HG03196 (cell line): ENCODE measurements at regions not wholly inside any gene's neighbourhood (a gene's known extent, or its start where the extent isn't known, plus 50 kb on each side); places are given as distances from the start of the nearest gene placed in this dataset.

ENCODE experiments used
- ATAC-seq: cut with Tn5 transposase; IDR thresholded peaks from one replicate; pipeline ENCODE4 v1.9.1; 2021; ENCODE audit not compliant: unreplicated experiment

DNA sequence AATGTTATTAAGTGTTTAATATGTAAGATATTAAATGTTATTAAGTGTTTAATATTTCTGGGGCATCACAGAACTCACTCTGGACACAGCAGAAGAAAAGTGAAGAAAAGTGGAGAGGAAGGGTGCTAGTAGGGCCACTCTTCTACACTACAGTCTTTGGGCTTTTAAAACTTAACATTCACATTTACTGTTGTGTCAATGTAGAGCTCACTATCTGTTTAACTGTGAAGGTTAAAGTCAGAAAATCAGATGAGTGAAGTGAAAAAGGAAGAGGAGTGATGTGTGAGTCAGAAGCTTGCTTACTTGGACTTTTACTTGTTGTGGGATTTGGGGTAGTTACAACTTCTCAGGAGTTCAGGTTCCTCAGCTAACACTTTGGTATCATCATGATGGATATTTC, 145.3 kb upstream of the DNAJC19 start:
- ATAC-seq, result no peak

- no peak for ATAC-seq
These were observed 144.3 kb upstream of the DNAJC19 start for GRCh38 chr3:181133832-181134231.

GRCh38 chr3:181105646-181106045, 116.1 kb upstream of the DNAJC19 start:
- no peak for ATAC-seq

- ATAC-seq, result no peak
These were observed 114.1 kb upstream of the DNAJC19 start for GRCh38 chr3:181103605-181104004.

DNA sequence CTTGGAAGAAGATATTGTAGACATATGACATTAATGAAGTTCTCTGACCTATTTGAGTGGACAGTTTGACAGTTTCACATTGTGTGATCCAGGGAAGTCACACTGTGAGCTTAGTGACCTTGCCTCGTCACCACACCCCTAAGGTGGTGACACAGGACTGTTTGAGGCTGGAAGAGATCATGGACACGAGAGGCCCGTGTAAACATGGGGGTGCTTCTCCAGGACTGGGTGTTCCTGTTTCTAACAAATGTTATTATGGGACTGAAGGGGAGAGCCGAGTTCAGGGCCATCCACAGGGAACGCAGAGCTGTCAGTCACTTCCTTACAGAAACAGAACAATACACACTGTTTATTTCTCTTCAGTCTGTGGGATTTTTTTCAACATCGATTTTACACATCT, 96.5 kb upstream of the DNAJC19 start:
- no peak for ATAC-seq

DNA sequence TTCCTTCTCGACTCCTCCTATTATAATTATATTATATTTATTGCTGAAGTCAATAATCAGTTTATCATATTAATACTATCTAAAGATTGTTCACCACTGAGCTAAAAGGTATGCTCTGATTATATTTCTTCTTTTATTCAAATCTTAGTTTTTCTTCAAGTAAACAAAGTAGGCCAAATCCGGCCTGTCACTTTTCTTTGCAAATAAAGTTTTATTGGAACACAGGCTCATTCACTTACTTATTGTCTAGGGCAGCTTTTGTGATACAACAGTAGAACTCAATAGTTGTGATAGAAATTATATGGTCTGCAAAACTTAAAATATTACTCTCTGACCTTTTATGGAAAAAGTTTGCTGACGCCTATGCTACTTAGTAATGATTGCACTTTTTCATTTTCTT, 92.4 kb upstream of the DNAJC19 start:
- ATAC-seq, result no peak

DNA sequence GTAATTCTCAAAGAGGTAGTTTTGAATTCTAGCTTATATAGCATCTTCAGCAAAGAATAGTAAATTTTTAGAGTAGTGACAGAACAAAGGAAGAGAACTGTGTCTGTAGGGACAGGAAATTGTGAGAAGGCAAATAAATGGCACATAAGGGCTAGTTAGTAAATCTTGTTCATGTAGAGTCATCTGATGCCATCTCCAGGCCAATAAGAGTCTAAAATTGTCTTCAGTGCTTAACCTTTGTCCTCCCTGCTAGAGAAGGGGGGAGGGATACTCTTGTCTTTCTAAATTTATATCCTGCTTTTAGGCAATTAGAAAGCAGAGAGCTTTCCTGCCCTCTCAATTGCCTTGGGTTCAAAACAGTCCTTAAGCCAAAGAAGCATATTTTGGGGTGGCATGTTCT, 87.0 kb upstream of the DNAJC19 start:
- ATAC-seq, result no peak

GRCh38 chr3:181075098-181075497, 85.6 kb upstream of the DNAJC19 start:
- ATAC-seq, result no peak

DNA sequence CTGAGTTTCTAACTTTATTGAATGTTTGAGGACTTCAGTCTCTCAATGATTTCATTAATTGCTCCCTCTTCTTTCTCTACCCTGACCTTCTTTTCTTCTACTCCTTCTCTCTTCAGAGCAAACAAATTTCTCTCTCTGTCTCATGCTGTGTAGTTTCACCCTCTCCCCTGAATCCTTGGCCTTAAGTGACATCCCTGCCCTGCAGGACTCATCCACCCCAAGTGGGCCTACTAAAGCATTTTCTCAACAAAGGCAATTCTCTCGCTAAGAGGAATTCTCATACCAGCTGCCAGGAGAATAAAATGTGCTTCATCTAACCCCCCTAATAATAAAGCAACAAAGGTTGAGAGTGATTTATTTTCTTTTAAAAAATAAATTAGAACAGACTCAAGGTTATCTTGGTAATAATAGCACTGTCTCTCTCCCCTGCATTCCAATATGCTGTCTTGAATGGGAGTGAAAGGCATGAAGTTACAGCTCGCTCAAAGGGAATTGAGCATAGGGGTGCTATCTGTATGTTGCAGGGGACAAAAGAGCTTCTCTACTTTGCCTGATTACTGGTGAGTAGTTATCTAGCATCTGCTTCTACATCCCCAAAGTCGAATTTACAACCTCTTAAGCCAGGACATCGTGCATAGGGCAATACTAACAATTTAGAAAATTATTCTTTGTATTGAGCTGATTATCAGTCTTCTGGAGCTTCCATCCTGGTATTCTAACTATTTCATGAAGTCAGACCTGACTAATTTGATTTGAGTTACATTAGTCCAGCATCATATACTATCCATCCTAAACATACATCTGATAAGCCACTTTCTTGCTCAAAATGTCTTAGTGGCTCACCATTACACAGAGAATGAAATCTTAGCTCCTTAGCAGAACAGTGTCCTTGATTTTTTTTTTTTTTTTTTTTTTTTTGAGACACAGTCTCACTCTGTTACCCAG, 76.9 kb upstream of the DNAJC19 start:
- no peak for ATAC-seq

GRCh38 chr3:181056136-181056732, 66.7 kb upstream of the DNAJC19 start:
- no peak for ATAC-seq

GRCh38 chr3:181054538-181054937, 65.0 kb upstream of the DNAJC19 start:
- no peak for ATAC-seq

DNA sequence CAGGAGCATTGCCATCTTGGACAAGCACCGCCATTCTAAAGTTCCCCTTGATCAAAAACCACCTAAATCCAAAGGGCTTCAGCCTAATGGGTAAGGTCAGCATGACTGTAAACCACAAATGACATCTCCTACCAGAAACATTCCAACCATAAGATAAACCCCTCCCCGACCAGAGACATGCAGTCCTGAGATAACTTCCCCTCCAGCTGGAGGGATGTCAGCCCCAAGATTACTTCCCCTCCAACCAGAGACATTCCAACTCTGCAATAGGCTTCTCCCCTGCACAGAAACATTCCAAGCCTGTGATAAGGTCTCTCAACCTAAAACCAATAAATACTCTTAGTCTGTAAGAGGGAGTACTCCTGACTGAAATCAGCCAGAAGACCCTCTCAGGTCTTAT, 62.7 kb upstream of the DNAJC19 start:
- no peak for ATAC-seq

GRCh38 chr3:181050738-181051137, 61.2 kb upstream of the DNAJC19 start:
- no peak for ATAC-seq

DNA sequence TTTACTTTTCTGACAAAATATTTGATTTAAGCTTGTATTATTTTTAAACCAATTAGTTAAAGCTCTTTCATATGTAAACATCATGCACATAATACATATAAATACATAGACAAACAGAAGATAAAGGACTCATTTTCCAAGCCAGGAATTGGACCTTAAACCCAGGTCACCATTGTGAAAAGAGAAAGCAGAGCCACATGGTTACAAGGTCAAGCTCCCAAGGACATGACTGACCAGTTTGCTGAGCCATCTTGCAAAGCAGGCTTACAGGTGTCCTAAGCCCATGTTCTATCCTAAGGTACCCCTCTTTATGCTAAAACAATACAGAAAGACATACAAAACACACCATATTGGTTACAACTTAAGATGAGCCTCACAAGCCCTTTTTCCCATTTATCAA, 50.5 kb upstream of the DNAJC19 start:
- ATAC-seq, result no peak
